OCI-LY7 (cell line): ENCODE measurements at regions not wholly inside any gene's neighbourhood (a gene's known extent, or its start where the extent isn't known, plus 50 kb on each side); places are given as distances from the start of the nearest gene placed in this dataset.

Source experiments
- CTCF ChIP-seq: fragments of 200-600 bp; sonication (generic); conservative IDR thresholded peaks from 2 replicates; pipeline ENCODE4 v1.5.1; 2014; ENCODE audit warnings: mild to moderate bottlenecking, antibody characterized with exemption, low read length, moderate library complexity, mixed read lengths
- EZH2phosphoT487 ChIP-seq: fragments of 200-600 bp; sonication (generic); IDR thresholded peaks from 2 replicates; pipeline ENCODE4 v1.6.1; 2018; ENCODE audit warnings: low read depth, borderline replicate concordance, mild to moderate bottlenecking, mixed run types, antibody characterized with exemption, low read length, moderate library complexity, mixed read lengths

DNA sequence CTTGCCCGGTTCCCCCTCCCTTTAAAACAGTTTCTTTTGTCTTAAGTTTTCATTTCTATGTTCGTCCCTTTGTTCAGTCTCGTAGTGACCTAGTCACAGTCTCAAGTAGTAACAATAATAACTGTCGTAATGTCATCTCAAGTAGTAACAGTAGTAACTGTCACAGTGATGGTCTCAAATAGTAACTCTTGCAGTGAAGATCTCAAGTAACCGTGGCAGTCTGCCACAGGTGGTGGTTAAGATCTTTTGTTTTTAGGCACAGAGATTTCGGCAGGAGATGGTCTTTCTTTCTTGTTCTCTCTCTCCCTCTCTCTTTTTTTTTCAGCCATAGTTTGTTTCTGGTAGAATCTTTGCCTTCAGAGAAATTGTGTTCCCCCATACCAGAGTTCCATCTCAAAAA, 656.0 kb upstream of the SGO1 start:
- no peak for TF ChIP-seq CTCF
- TF ChIP-seq EZH2phosphoT487: no peak
